BJ (cell line): ENCODE measurements at regions not wholly inside any gene's neighbourhood (a gene's known extent, or its start where the extent isn't known, plus 50 kb on each side); places are given as distances from the start of the nearest gene placed in this dataset.
A peak's percentile ranks its signal among the peaks of the same experiment; 100 is the strongest.

Experiments used
- CTCF ChIA-PET: fragments of 350-600 bp; formaldehyde crosslinking; extraction: SDS; loops from one replicate; lab custom pipeline; 2021; ENCODE audit warnings: antibody characterized with exemption, inconsistent platforms; lab: Yijun Ruan, JAX
- POLR2A ChIA-PET: fragments of 300-600 bp; sonication (Branson Sonifier 250); formaldehyde crosslinking; extraction: SDS; loops from one replicate; lab custom pipeline; 2021; ENCODE audit warnings: antibody characterized with exemption; lab: Charles Lee
- DNase-seq: peaks from one replicate; pipeline ENCODE4 v3.0.0-alpha.2; 2011; ENCODE audit warnings: low read depth
- H3K27me3 ChIP-seq: 2 replicates; pipeline ENCODE4 v1.6.0; 2011; ENCODE audit warnings: low read length; ENCODE audit not compliant: control insufficient read depth, insufficient read depth
- H3K36me3 ChIP-seq: 2 replicates; pipeline ENCODE4 v1.5.1; 2011; ENCODE audit warnings: low read length; ENCODE audit not compliant: control insufficient read depth, insufficient read depth
- H3K4me3 ChIP-seq: 2 replicates; pipeline ENCODE4 v1.5.1; 2011; ENCODE audit warnings: low read depth, mild to moderate bottlenecking, control low read depth, low read length
- CTCF ChIP-seq: IDR thresholded peaks from 2 replicates; pipeline ENCODE4 v1.5.1; 2011; ENCODE audit warnings: low read depth, mild to moderate bottlenecking, control low read depth, inconsistent platforms, low read length, moderate library complexity; ENCODE audit not compliant: insufficient read depth

GRCh38 chr6:27161115-27161514 is 86.4 kb upstream of the PRSS16 start:
- Histone ChIP-seq H3K36me3 (no peaks in the 10 kb centered on the region), H3K27me3 (0 out of 2 replicates have a peak, but pooled peaks cover 1% of the 10 kb centered on the region), H3K4me3 (no peak overlapping the region)
- ChIA-PET CTCF (interaction anchor here (0.7 to 2.1 kb wide), 6 partner anchors 15 to 732 kb away, joined by 3 to 9 read pairs (median 4); a partner anchor contains a TSS), POLR2A (no interaction called here)
- no peak for DNase-seq
- no peak for TF ChIP-seq CTCF

- Histone ChIP-seq H3K36me3 (no peaks in the 10 kb centered on the region), H3K4me3 (no peak overlapping the region), H3K27me3 (0 out of 2 replicates have a peak, but pooled peaks cover 1% of the 10 kb centered on the region)
- TF ChIP-seq CTCF, result no peak
- ChIA-PET CTCF (interaction anchor here (0.7 to 2.1 kb wide), 8 partner anchors 11 to 732 kb away, joined by 3 to 9 read pairs (median 4); a partner anchor contains a TSS), POLR2A (no interaction called here)
- no peak for DNase-seq
These were observed 85.9 kb upstream of the PRSS16 start for GRCh38 chr6:27161603-27161945.

- ChIA-PET CTCF (interaction anchor here (0.6 to 2.2 kb wide), 11 partner anchors 11 to 1193 kb away, joined by 3 to 9 read pairs (median 4); partner anchors contain the start of gene POM121L2), POLR2A (no interaction called here)
- TF ChIP-seq CTCF, result peak; percentile 55
- H3K36me3 ChIP-seq, result no peaks in the 10 kb centered on the region
- DNase-seq, result no peak
- H3K27me3 ChIP-seq, result 0 out of 2 replicates have a peak, but pooled peaks cover 1% of the 10 kb centered on the region
- H3K4me3 ChIP-seq, result no peak overlapping the region
These were observed 85.4 kb upstream of the PRSS16 start for GRCh38 chr6:27161946-27162603.

GRCh38 chr6:27163834-27164233 is 83.7 kb upstream of the PRSS16 start:
- H3K36me3 ChIP-seq, result no peaks in the 10 kb centered on the region
- TF ChIP-seq CTCF, result no peak
- no peak for DNase-seq
- ChIA-PET CTCF (interaction anchor here (1.2 to 2.2 kb wide), 5 partner anchors 9 to 732 kb away, joined by 3 to 8 read pairs (median 4); partner anchors contain the start of gene POM121L2), POLR2A (no interaction called here)
- 0 out of 2 replicates have a peak, but pooled peaks cover 1% of the 10 kb centered on the region for H3K27me3 ChIP-seq
- H3K4me3 ChIP-seq, result no peak overlapping the region

- DNase-seq, result no peak
- Histone ChIP-seq H3K36me3 (no peaks in the 10 kb centered on the region), H3K27me3 (no peaks in the 10 kb centered on the region), H3K4me3 (no peak overlapping the region)
- no peak for TF ChIP-seq CTCF
- ChIA-PET POLR2A (interaction anchor here (0.5 kb wide), 1 partner anchor 10 kb away, joined by 9 read pairs; no protein-coding TSS in a partner anchor), CTCF (interaction anchor here (1.2 to 1.7 kb wide), 2 partner anchors 10 to 20 kb away, joined by 3 to 7 read pairs; no protein-coding TSS in a partner anchor)
These were observed 79.4 kb upstream of the PRSS16 start for GRCh38 chr6:27168108-27168507.
